Endothelial cell of umbilical vein (primary cell): ENCODE measurements at regions not wholly inside any gene's neighbourhood (a gene's known extent, or its start where the extent isn't known, plus 50 kb on each side); places are given as distances from the start of the nearest gene placed in this dataset.

Experiments used
- BruUV-seq: library from RNA; stranded (reverse); fragments of 400-500 nt; replicated peaks from 2 replicates; lab custom pipeline; 2021; lab: Mats Ljungman, UMichigan
- CTCF ChIA-PET: fragments of 300-600, 350-600 bp; sonication (Branson Sonifier 250); formaldehyde crosslinking; loops from one replicate; lab custom pipeline; 2021; ENCODE audit warnings: antibody characterized with exemption, inconsistent platforms; lab: Charles Lee
- POLR2A ChIA-PET: fragments of 300-600, 350-600 bp; sonication (Branson Sonifier 250); formaldehyde crosslinking; loops from one replicate; lab custom pipeline; 2021; ENCODE audit warnings: antibody characterized with exemption, inconsistent platforms; lab: Charles Lee
- DNase-seq: peaks from one replicate; pipeline ENCODE4 v3.0.0-alpha.2; 2011; ENCODE audit warnings: low read depth, low spot score
- FAIRE-seq: peaks from 2 replicates; lab custom pipeline; 2011; peaks lifted over from hg19 to GRCh38; lab: Jason Lieb, UNC
- H2AFZ ChIP-seq: 2 replicates; pipeline ENCODE4 v1.6.0; 2012; ENCODE audit warnings: low read depth, low read length, control low read depth, inconsistent platforms
- H3K27ac ChIP-seq: 2 replicates; pipeline ENCODE4 v1.5.1; 2011; ENCODE audit warnings: low read depth, mild to moderate bottlenecking, control low read depth, low read length, moderate library complexity; ENCODE audit not compliant: insufficient read depth
- H3K27me3 ChIP-seq, 2 experiments: 2 replicates each; pipeline versions ENCODE4 v1.6.0 to v1.6.1; 2011; ENCODE audit warnings: low read length in 2 of 2, mixed read lengths in 1 of 2; ENCODE audit not compliant: control insufficient read depth in 2 of 2, insufficient read depth in 2 of 2
- H3K36me3 ChIP-seq, 2 experiments: 2 replicates in 1 of 2; 3 replicates in 1 of 2; pipeline ENCODE4 v1.5.1; 2011; ENCODE audit warnings: low read length in 2 of 2, mild to moderate bottlenecking in 1 of 2, moderate library complexity in 1 of 2; ENCODE audit not compliant: control insufficient read depth in 2 of 2, insufficient read depth in 2 of 2; ENCODE audit errors: extremely low read depth in 1 of 2
- H3K4me1 ChIP-seq: 3 replicates; pipeline ENCODE4 v1.5.1; 2011; ENCODE audit warnings: mild to moderate bottlenecking, low read length; ENCODE audit not compliant: control insufficient read depth, insufficient read depth; ENCODE audit errors: extremely low read depth
- H3K4me2 ChIP-seq: 2 replicates; pipeline ENCODE4 v1.6.1; 2011; ENCODE audit warnings: low read length, control low read depth, mixed read lengths; ENCODE audit not compliant: insufficient read depth
- H3K4me3 ChIP-seq, 3 experiments: fragments of 200-600 bp in 1 of 3; sonication (generic), shearing (Covaris generic) in 1 of 3; replicated peaks in 1 of 3; 2 replicates each; pipeline ENCODE4 v1.5.1; 2011 to 2016; ENCODE audit warnings: control low read depth in 3 of 3, low read length in 3 of 3, mild to moderate bottlenecking in 2 of 3, inconsistent platforms in 1 of 3, low read depth in 1 of 3, moderate library complexity in 1 of 3; ENCODE audit not compliant: insufficient read depth in 1 of 3
- H3K79me2 ChIP-seq: 2 replicates; pipeline ENCODE4 v1.6.0; 2012; ENCODE audit warnings: low read length, inconsistent platforms; ENCODE audit not compliant: control insufficient read depth, insufficient read depth
- H3K9ac ChIP-seq: replicated peaks from 2 replicates; pipeline ENCODE3; 2011; ENCODE audit warnings: low read length, control low read depth; ENCODE audit not compliant: insufficient read depth; ENCODE audit errors: extremely low read depth
- H3K9me1 ChIP-seq: replicated peaks from 3 replicates; pipeline ENCODE4 v1.6.0; 2011; ENCODE audit warnings: mild to moderate bottlenecking, low read length; ENCODE audit not compliant: control insufficient read depth, insufficient read depth; ENCODE audit errors: extremely low read depth
- H3K9me3 ChIP-seq: replicated peaks from 2 replicates; pipeline ENCODE4 v1.5.1; 2012; ENCODE audit warnings: low read length, inconsistent platforms; ENCODE audit not compliant: control insufficient read depth, insufficient read depth
- H4K20me1 ChIP-seq: replicated peaks from 2 replicates; pipeline ENCODE3; 2011; ENCODE audit warnings: mild to moderate bottlenecking, low read length; ENCODE audit not compliant: control insufficient read depth, insufficient read depth; ENCODE audit errors: extremely low read depth
- EZH2 ChIP-seq: IDR thresholded peaks from 2 replicates; pipeline ENCODE4 v1.6.1; 2012; ENCODE audit warnings: borderline replicate concordance, low read depth, mild to moderate bottlenecking, moderate library complexity, low read length, inconsistent platforms; ENCODE audit not compliant: severe bottlenecking
- FOS ChIP-seq: IDR thresholded peaks from 2 replicates; pipeline ENCODE4 v1.6.1; 2011; ENCODE audit warnings: mild to moderate bottlenecking, low read length, moderate library complexity, borderline replicate concordance; ENCODE audit not compliant: insufficient read depth
- GATA2 ChIP-seq: IDR thresholded peaks from 2 replicates; pipeline ENCODE4 v1.7.0; 2011; ENCODE audit warnings: low read depth, mild to moderate bottlenecking, moderate library complexity, mixed read lengths, low read length; ENCODE audit not compliant: insufficient read length, insufficient read depth
- JUN ChIP-seq: IDR thresholded peaks from 2 replicates; pipeline ENCODE4 v1.6.1; 2011; ENCODE audit warnings: borderline replicate concordance, low read depth; ENCODE audit not compliant: insufficient read length, insufficient read depth
- MAX ChIP-seq: IDR thresholded peaks from 2 replicates; pipeline ENCODE4 v1.6.1; 2011; ENCODE audit not compliant: insufficient read depth, insufficient read length
- MYC ChIP-seq: IDR thresholded peaks from one replicate; pipeline ENCODE4 v1.6.1; 2011; ENCODE audit warnings: mild to moderate bottlenecking, low read depth, low read length
- POLR2A ChIP-seq: IDR thresholded peaks from 2 replicates; pipeline ENCODE4 v1.6.1; 2012; ENCODE audit warnings: low read depth, mild to moderate bottlenecking, control low read depth, low read length
- POLR2AphosphoS5 ChIP-seq: IDR thresholded peaks from 2 replicates; pipeline ENCODE4 v1.6.1; 2012; ENCODE audit warnings: low read depth, mild to moderate bottlenecking, control low read depth, low read length, moderate library complexity; ENCODE audit not compliant: insufficient read depth
- dilution Hi-C: fragments of 300-500 bp; cut with MboI; formaldehyde crosslinking; loops from one replicate; pipeline ENCODE4 v1.15.0; 2019; ENCODE audit warnings: low sequenced_read_pairs; ENCODE audit not compliant: extremely low pct_ligation_motif_present
- intact Hi-C: fragments of 100-400 bp; cut with micrococcal nuclease; formaldehyde crosslinking; loops from one replicate; pipeline ENCODE4 v1.10.0; 2022
- TF ChIP-seq, protein P1 (sequence below), 2 donors: IDR thresholded peaks; 1 replicate in 1 of 2; 2 replicates in 1 of 2; pipeline ENCODE4 v1.5.1; 2011; ENCODE audit warnings: low read length in 2 of 2, mild to moderate bottlenecking in 2 of 2, moderate library complexity in 2 of 2, control low read depth in 1 of 2, inconsistent platforms in 1 of 2, low read depth in 1 of 2; ENCODE audit not compliant: insufficient read depth in 1 of 2; ENCODE audit errors: extremely low read depth in 1 of 2

DNA sequence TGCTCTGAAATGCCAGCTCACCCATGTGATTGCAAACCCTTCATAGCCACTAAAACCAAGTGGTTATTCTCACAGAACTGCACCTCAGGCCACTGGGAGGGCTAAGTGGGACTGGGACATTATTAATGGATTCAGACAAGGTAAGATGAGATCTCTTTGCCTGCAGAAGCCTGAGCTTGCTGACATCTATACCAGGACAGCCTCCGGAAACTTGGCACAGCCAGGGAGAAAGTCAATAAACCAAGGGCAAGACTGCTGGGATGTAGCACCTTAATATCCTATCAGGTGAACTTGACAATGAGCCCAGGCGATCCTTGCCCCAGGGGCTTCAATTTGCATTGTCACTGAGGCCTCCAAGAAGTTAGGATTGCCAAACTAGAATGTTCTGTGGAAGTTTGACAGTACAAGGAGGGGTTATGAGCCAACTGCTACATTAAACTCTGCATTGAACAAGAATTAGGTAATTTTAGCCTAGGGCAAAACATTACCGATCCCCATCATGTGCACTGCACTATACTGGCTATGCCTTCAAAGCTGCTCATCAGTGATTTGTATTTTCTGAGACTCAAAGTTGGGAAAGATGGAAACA lies 60.1 kb upstream of the RALGAPA2 start:
- no peaks in the 10 kb centered on the region for H3K79me2 ChIP-seq
- ChIA-PET POLR2A (no interaction called here), CTCF (interaction anchor here (0.8 to 1.0 kb wide), 2 partner anchors 11 to 16 kb away, joined by 3 read pairs; no protein-coding TSS in a partner anchor)
- intact Hi-C loops (no loop called here), dilution Hi-C loops (no loop called here)
- FAIRE-seq (no peak), DNase-seq (no peak)
- no peak overlapping the region for H2AFZ ChIP-seq
- no peak overlapping the region for H3K4me3 ChIP-seq
- no peaks in the 10 kb centered on the region for H3K4me1 ChIP-seq
- H3K9me1 ChIP-seq, result no peaks in the 10 kb centered on the region
- H3K4me2 ChIP-seq, result no peak overlapping the region
- peaks cover 11 to 12% of the 10 kb centered on the region in 2 experiments for H3K27me3 ChIP-seq
- no peaks in the 10 kb centered on the region for H3K9me3 ChIP-seq
- no peak overlapping the region for H3K9ac ChIP-seq
- TF ChIP-seq FOS, result no peak
- TF ChIP-seq EZH2, result no peak
- TF ChIP-seq MYC, result no peak
- TF ChIP-seq, protein P1, sequence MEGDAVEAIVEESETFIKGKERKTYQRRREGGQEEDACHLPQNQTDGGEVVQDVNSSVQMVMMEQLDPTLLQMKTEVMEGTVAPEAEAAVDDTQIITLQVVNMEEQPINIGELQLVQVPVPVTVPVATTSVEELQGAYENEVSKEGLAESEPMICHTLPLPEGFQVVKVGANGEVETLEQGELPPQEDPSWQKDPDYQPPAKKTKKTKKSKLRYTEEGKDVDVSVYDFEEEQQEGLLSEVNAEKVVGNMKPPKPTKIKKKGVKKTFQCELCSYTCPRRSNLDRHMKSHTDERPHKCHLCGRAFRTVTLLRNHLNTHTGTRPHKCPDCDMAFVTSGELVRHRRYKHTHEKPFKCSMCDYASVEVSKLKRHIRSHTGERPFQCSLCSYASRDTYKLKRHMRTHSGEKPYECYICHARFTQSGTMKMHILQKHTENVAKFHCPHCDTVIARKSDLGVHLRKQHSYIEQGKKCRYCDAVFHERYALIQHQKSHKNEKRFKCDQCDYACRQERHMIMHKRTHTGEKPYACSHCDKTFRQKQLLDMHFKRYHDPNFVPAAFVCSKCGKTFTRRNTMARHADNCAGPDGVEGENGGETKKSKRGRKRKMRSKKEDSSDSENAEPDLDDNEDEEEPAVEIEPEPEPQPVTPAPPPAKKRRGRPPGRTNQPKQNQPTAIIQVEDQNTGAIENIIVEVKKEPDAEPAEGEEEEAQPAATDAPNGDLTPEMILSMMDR (IDR thresholded peaks at IDR 0.05; ENCODE audit: extremely low read depth in 1 of 2, insufficient read depth in 1 of 2, low read depth in 1 of 2, low read length in 2 of 2), result no peak
- TF ChIP-seq JUN, result no peak
- TF ChIP-seq POLR2AphosphoS5, result no peak
- no peak for TF ChIP-seq GATA2
- TF ChIP-seq MAX, result no peak
- no peak for TF ChIP-seq POLR2A
- H3K36me3 ChIP-seq, result no peaks in the 10 kb centered on the region
- H3K27ac ChIP-seq, result no peak overlapping the region
- BruUV-seq, result no TSS peak
- no peaks in the 10 kb centered on the region for H4K20me1 ChIP-seq
